CD8-positive, alpha-beta memory T cell (primary cell): ENCODE measurements at regions not wholly inside any gene's neighbourhood (a gene's known extent, or its start where the extent isn't known, plus 50 kb on each side); places are given as distances from the start of the nearest gene placed in this dataset.
"Not testable (repeated sequence)": the region's sequence is repeated elsewhere in the genome, so short reads cannot be mapped to it uniquely, and the experiment has no call there.

Source experiments
- CTCF ChIA-PET: fragments of 350-600 bp; sonication (Branson Sonifier 250); formaldehyde crosslinking; loops from one replicate; lab custom pipeline; 2021; ENCODE audit warnings: antibody characterized with exemption; lab: Charles Lee
- POLR2A ChIA-PET: fragments of 350-600 bp; sonication (Branson Sonifier 250); formaldehyde crosslinking; loops from one replicate; lab custom pipeline; 2021; ENCODE audit warnings: antibody characterized with exemption; lab: Charles Lee
- DNase-seq, 5 donors: peaks; one replicate each; pipeline versions ENCODE4 v3.0.0 to v3.0.0-alpha.2; 2020 to 2022; ENCODE audit warnings: mixed read lengths in 1 of 5
- H3K27ac ChIP-seq: one replicate; pipeline ENCODE4 v1.7.0; 2013; ENCODE audit warnings: low read depth, mild to moderate bottlenecking, low read length, moderate library complexity
- H3K27me3 ChIP-seq: 2 replicates; pipeline ENCODE4 v1.7.0; 2013; ENCODE audit warnings: low read length, mild to moderate bottlenecking; ENCODE audit not compliant: insufficient read depth, poor library complexity, severe bottlenecking
- H3K36me3 ChIP-seq: 2 replicates; pipeline ENCODE4 v1.7.0; 2013; ENCODE audit warnings: mild to moderate bottlenecking, low read length, moderate library complexity; ENCODE audit not compliant: insufficient read depth
- H3K4me1 ChIP-seq: 2 replicates; pipeline ENCODE4 v1.7.0; 2013; ENCODE audit warnings: mild to moderate bottlenecking, low read length, moderate library complexity; ENCODE audit not compliant: insufficient read depth
- H3K4me3 ChIP-seq: 2 replicates; pipeline ENCODE4 v1.7.0; 2013; ENCODE audit warnings: mild to moderate bottlenecking, low read length
- H3K9me3 ChIP-seq: 2 replicates; pipeline ENCODE4 v1.7.0; 2013; ENCODE audit warnings: mild to moderate bottlenecking, low read length
- H3K27ac Mint-ChIP-seq, 8 donors: one replicate each; pipeline ENCODE4 v1.8.0; 2020 to 2021; ENCODE audit warnings: mixed read lengths in 8 of 8, mild to moderate bottlenecking in 6 of 8, inconsistent platforms in 3 of 8, moderate library complexity in 3 of 8
- H3K27me3 Mint-ChIP-seq, 2 donors: one replicate each; pipeline ENCODE4 v1.8.0; 2020 to 2021; ENCODE audit warnings: mixed read lengths in 2 of 2, mild to moderate bottlenecking in 1 of 2, moderate library complexity in 1 of 2
- H3K36me3 Mint-ChIP-seq, 3 donors: one replicate each; pipeline ENCODE4 v1.8.0; 2020 to 2021; ENCODE audit warnings: mixed read lengths in 3 of 3, inconsistent platforms in 1 of 3, mild to moderate bottlenecking in 1 of 3
- H3K4me1 Mint-ChIP-seq, 3 donors: one replicate each; pipeline ENCODE4 v1.8.0; 2020 to 2021; ENCODE audit warnings: mixed read lengths in 3 of 3, inconsistent platforms in 1 of 3, mild to moderate bottlenecking in 1 of 3
- H3K4me3 Mint-ChIP-seq, 7 donors: one replicate each; pipeline ENCODE4 v1.8.0; 2020 to 2021; ENCODE audit warnings: mixed read lengths in 7 of 7, mild to moderate bottlenecking in 6 of 7, moderate library complexity in 4 of 7, inconsistent platforms in 2 of 7
- H3K9me3 Mint-ChIP-seq, 5 donors: one replicate each; pipeline ENCODE4 v1.8.0; 2020 to 2022; ENCODE audit warnings: mixed read lengths in 5 of 5, mild to moderate bottlenecking in 3 of 5, moderate library complexity in 2 of 5, inconsistent platforms in 1 of 5

DNA sequence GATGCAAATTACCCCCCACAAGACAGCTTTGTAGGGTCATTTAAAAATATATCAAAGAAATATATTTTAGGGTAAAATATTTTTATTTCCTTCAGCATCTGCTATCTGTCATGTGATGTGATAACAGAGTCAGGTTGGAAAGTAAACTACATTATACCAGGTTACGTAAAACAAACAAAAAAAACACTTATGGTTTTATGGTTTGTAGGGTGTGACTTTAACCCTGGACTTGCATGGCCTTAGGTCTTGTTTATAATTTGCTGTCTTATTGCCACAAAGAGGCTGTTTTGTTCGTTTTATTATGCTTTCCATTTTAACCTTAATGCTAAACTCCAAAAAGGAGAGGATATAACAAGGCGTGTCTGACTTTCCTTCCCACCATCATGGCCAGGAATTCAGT is 244.5 kb upstream of the MME start:
- Mint-ChIP-seq H3K36me3 (no peaks in the 10 kb centered on the region), H3K4me3 (no peak overlapping the region), H3K27me3 (peaks cover 0 to 2% of the 10 kb centered on the region in 2 donors), H3K4me1 (no peaks in the 10 kb centered on the region), H3K9me3 (peaks cover 0 to 7% (median 2%) of the 10 kb centered on the region in 5 donors), H3K27ac (no peak overlapping the region)
- H3K36me3 ChIP-seq, result no peaks in the 10 kb centered on the region
- no peaks in the 10 kb centered on the region for H3K4me1 ChIP-seq
- H3K27ac ChIP-seq, result no peak overlapping the region
- ChIA-PET CTCF (no interaction called here), POLR2A (no interaction called here)
- H3K27me3 ChIP-seq, result no peaks in the 10 kb centered on the region
- DNase-seq, result no peak
- no peaks in the 10 kb centered on the region for H3K9me3 ChIP-seq
- no peak overlapping the region for H3K4me3 ChIP-seq

DNA sequence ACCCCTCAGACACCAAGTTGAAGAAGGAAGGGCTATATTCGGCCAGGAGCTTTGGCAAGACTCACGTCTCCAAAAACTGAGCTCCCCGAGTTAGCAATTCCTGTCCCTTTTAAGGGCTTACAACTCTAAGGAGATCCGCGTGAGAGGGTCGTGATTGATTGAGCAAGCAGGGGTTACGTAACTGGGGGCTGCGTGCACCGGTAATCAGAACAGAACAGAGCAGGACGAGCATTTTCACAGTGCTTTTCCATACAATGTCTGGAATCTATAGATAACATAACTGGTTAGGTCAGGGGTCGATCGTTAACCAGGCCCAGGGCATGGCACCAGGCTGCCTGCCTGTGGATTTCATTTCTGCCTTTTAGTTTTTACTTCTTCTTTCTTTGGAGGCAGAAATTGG is 245.3 kb upstream of the MME start:
- H3K4me1 Mint-ChIP-seq, DNase-seq, H3K27ac ChIP-seq, H3K36me3 Mint-ChIP-seq, POLR2A ChIA-PET, H3K4me1 ChIP-seq, H3K36me3 ChIP-seq, H3K9me3 ChIP-seq, H3K4me3 ChIP-seq, H3K27ac Mint-ChIP-seq, H3K27me3 Mint-ChIP-seq, H3K4me3 Mint-ChIP-seq, CTCF ChIA-PET, H3K27me3 ChIP-seq: not testable (repeated sequence)
- H3K9me3 Mint-ChIP-seq, result peaks cover 0 to 11% (median 2%) of the 10 kb centered on the region in 5 donors

DNA sequence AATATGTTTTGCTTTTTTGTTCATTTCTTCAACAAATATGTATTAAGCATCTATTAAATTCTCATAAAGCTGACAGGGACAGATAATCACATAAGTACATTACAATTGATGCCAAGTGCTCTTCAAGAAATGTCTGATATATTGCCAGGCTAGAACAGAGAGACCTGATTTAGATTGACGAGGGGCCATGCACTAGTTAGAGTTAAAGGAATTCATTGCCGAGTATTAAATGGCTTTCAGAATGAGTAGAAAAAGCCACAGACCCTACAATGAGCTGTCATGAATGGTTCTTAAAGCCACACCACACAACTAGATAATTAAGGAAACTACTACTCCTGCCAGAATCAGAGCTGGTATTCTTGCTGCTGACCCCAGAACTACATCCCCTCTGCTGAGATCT is 250.2 kb upstream of the MME start:
- Mint-ChIP-seq H3K4me3 (no peak overlapping the region), H3K36me3 (no peaks in the 10 kb centered on the region), H3K27me3 (no peaks in the 10 kb centered on the region), H3K27ac (no peak overlapping the region), H3K9me3 (peaks cover 0 to 4% (median 0%) of the 10 kb centered on the region in 5 donors), H3K4me1 (no peaks in the 10 kb centered on the region)
- H3K27ac ChIP-seq, result no peak overlapping the region
- H3K4me3 ChIP-seq, result no peak overlapping the region
- no peaks in the 10 kb centered on the region for H3K9me3 ChIP-seq
- DNase-seq, result no peak
- H3K36me3 ChIP-seq, result no peaks in the 10 kb centered on the region
- ChIA-PET POLR2A (no interaction called here), CTCF (no interaction called here)
- H3K27me3 ChIP-seq, result no peaks in the 10 kb centered on the region
- no peaks in the 10 kb centered on the region for H3K4me1 ChIP-seq

DNA sequence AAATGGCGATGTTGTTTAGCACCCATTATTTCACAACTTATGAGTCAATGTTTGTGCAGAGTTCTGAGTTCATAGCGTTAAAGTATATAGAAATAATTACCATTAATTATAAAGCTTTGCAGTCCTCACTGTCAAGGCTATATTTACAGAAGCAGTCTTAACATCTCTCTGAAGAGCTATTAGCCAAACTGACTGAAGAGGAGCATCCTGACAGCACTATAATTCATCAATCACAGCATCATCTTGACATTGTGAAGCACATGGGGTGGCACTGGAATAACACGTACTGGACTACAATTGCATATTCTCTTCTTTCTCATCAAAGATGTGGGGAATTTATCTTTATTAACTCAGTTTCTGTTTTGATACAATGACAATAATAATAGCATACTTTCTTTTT is 260.6 kb upstream of the MME start:
- peaks cover 8 to 18% (median 14%) of the 10 kb centered on the region in 5 donors for H3K9me3 Mint-ChIP-seq
- Histone ChIP-seq H3K4me1 (no peaks in the 10 kb centered on the region), H3K4me3 (no peak overlapping the region), H3K27ac (no peak overlapping the region), H3K9me3 (no peaks in the 10 kb centered on the region), H3K36me3 (no peaks in the 10 kb centered on the region), H3K27me3 (no peaks in the 10 kb centered on the region)
- POLR2A ChIA-PET, result no interaction called here
- DNase-seq, result no peak
- H3K36me3 Mint-ChIP-seq, result no peaks in the 10 kb centered on the region
- H3K4me3 Mint-ChIP-seq, result no peak overlapping the region
- CTCF ChIA-PET, result no interaction called here
- no peak overlapping the region for H3K27ac Mint-ChIP-seq
- H3K4me1 Mint-ChIP-seq, result no peaks in the 10 kb centered on the region
- H3K27me3 Mint-ChIP-seq, result no peaks in the 10 kb centered on the region

DNA sequence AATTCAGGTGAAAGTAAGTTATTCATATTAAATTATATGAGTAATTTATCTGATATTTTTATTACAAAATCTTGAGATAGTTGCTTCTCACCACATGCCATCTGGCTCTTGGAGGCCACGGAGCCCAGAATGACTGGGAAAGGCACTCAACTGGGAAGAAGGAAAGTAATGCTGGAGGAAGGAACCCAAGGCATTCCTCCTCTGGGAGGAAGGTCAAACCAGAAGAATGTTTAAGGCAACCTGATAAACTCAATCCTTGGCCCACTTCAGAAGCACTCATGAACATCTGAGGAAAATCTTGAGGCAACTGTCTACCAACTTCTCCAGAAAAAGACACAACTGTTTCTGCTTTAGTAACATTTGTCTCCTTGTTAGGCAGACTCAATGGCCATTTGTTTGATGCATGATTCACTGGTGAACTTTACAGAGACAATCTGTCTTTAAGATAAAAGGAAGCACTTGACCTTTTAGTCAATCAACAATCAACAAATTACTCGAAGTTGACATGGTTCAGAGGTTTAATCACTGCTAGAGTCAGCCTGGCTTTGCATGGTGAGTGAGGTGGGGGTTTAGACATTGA is 261.4 kb upstream of the MME start:
- CTCF ChIA-PET, result no interaction called here
- H3K27ac ChIP-seq, result no peak overlapping the region
- H3K27ac Mint-ChIP-seq, result no peak overlapping the region
- no peaks in the 10 kb centered on the region for H3K4me1 ChIP-seq
- no peaks in the 10 kb centered on the region for H3K4me1 Mint-ChIP-seq
- no peak for DNase-seq
- H3K4me3 ChIP-seq, result no peak overlapping the region
- no peaks in the 10 kb centered on the region for H3K27me3 ChIP-seq
- H3K9me3 ChIP-seq, result no peaks in the 10 kb centered on the region
- no peaks in the 10 kb centered on the region for H3K27me3 Mint-ChIP-seq
- H3K9me3 Mint-ChIP-seq, result peaks cover 4 to 18% (median 16%) of the 10 kb centered on the region in 5 donors
- POLR2A ChIA-PET, result no interaction called here
- H3K36me3 ChIP-seq, result no peaks in the 10 kb centered on the region
- no peaks in the 10 kb centered on the region for H3K36me3 Mint-ChIP-seq
- H3K4me3 Mint-ChIP-seq, result no peak overlapping the region

DNA sequence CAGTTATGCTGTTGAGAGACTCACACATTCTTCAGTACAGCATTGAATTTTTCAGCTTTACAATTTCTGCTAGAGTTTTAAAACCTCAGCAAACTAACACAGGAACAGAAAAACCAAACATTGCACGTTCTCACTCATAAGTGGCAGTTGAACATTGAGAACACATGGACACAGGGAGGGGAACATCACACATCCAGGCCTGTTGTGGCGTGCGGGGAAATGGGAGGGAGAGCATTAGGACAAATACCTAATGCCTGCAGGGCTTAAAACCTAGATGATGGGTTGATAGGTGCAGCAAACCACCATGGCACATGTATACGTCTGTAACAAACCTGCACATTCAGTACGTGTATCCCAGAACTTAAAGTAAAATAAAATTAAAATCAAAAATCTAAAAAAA is 270.1 kb upstream of the MME start:
- H3K27ac Mint-ChIP-seq, POLR2A ChIA-PET, H3K4me1 Mint-ChIP-seq, H3K9me3 ChIP-seq, H3K4me1 ChIP-seq, H3K4me3 ChIP-seq, H3K27ac ChIP-seq, H3K36me3 Mint-ChIP-seq, DNase-seq, H3K27me3 ChIP-seq, CTCF ChIA-PET, H3K27me3 Mint-ChIP-seq, H3K4me3 Mint-ChIP-seq, H3K36me3 ChIP-seq: not testable (repeated sequence)
- peaks cover 3 to 28% (median 11%) of the 10 kb centered on the region in 5 donors for H3K9me3 Mint-ChIP-seq

DNA sequence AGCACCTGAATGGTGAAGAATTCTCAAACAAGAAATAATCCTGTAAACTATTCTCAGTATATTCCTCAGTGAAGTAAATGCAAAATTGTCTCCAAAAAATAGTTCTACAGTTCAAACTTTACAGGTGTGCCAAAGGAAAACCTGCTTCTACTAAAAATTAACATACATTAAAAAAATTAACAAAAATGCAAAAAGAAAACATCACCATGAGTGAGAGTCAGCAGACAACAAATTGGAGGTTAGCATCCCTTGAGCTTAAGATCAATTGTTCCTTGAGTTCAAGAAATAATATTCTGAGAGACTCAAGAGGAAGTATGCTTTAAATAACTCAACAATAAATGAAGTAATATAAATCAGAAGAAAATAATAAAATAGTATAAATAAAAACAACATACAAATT is 278.4 kb upstream of the MME start:
- no peaks in the 10 kb centered on the region for H3K27me3 ChIP-seq
- Mint-ChIP-seq H3K27ac (no peak overlapping the region), H3K36me3 (no peaks in the 10 kb centered on the region), H3K9me3 (peaks cover under 1 to 11% (median 5%) of the 10 kb centered on the region in 5 donors), H3K27me3 (peaks cover 0 to 2% of the 10 kb centered on the region in 2 donors), H3K4me1 (no peaks in the 10 kb centered on the region), H3K4me3 (no peak overlapping the region)
- ChIA-PET CTCF (no interaction called here), POLR2A (no interaction called here)
- H3K27ac ChIP-seq, result no peak overlapping the region
- no peaks in the 10 kb centered on the region for H3K9me3 ChIP-seq
- DNase-seq, result no peak
- no peaks in the 10 kb centered on the region for H3K36me3 ChIP-seq
- no peak overlapping the region for H3K4me3 ChIP-seq
- H3K4me1 ChIP-seq, result no peaks in the 10 kb centered on the region

DNA sequence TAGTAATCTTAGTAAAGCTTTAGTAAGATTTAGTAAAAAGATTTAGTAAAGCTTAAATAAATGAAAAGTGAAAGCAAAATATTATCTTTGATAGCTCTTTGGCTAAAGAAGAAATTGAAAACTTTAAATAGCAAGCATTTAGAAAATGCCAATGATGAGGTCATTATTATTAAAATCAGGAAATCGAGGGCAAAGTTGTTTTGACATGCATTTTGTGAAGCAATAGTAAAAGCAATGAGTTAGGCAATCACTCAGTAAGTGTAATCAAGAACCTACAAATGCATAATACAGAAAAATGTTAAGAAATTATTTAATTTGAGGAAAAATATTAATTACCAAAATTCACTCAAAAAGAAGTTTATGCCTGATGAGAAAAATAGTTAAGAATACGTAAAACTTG is 280.3 kb upstream of the MME start:
- Histone ChIP-seq H3K4me1 (no peaks in the 10 kb centered on the region), H3K4me3 (no peak overlapping the region), H3K27ac (no peak overlapping the region), H3K9me3 (no peaks in the 10 kb centered on the region), H3K27me3 (no peaks in the 10 kb centered on the region), H3K36me3 (no peaks in the 10 kb centered on the region)
- no peaks in the 10 kb centered on the region for H3K36me3 Mint-ChIP-seq
- peaks cover 0 to 2% of the 10 kb centered on the region in 2 donors for H3K27me3 Mint-ChIP-seq
- no peaks in the 10 kb centered on the region for H3K4me1 Mint-ChIP-seq
- no peak overlapping the region for H3K27ac Mint-ChIP-seq
- H3K4me3 Mint-ChIP-seq, result no peak overlapping the region
- CTCF ChIA-PET, result no interaction called here
- POLR2A ChIA-PET, result no interaction called here
- DNase-seq, result no peak
- H3K9me3 Mint-ChIP-seq, result peaks cover 0 to 9% (median 2%) of the 10 kb centered on the region in 5 donors

DNA sequence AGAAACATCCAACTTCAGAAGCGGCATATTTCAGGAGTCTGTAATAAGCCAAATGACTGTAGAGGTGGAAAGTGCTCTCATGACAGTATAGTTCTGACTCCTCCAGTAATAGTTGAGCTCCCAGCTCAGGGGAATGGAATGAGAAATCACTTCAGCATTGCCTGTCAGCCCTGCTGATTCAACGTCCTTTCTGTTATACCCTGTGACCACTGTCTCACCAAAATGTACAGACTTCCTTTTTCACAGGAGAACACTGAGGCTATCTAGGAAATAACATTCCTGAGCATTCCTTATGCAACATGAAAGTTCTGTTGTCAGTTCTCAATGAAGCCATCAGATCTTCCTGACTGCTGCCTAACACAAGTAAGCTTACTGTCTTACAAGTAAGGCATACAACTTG is 284.5 kb upstream of the MME start:
- Mint-ChIP-seq H3K36me3 (no peaks in the 10 kb centered on the region), H3K27ac (no peak overlapping the region), H3K9me3 (no peaks in the 10 kb centered on the region), H3K27me3 (no peaks in the 10 kb centered on the region), H3K4me1 (no peaks in the 10 kb centered on the region), H3K4me3 (no peak overlapping the region)
- no peaks in the 10 kb centered on the region for H3K4me1 ChIP-seq
- no peaks in the 10 kb centered on the region for H3K36me3 ChIP-seq
- CTCF ChIA-PET, result no interaction called here
- DNase-seq, result no peak
- POLR2A ChIA-PET, result no interaction called here
- H3K9me3 ChIP-seq, result no peaks in the 10 kb centered on the region
- no peak overlapping the region for H3K27ac ChIP-seq
- H3K4me3 ChIP-seq, result no peak overlapping the region
- H3K27me3 ChIP-seq, result no peaks in the 10 kb centered on the region
